HG02610 (cell line): ENCODE measurements at regions not wholly inside any gene's neighbourhood (a gene's known extent, or its start where the extent isn't known, plus 50 kb on each side); places are given as distances from the start of the nearest gene placed in this dataset.

ENCODE experiments used
- ATAC-seq: cut with Tn5 transposase; IDR thresholded peaks from one replicate; pipeline ENCODE4 v1.9.1; 2021; ENCODE audit warnings: mild to moderate bottlenecking, moderate library complexity; ENCODE audit not compliant: unreplicated experiment

GRCh38 chr4:4695497-4695896, 153.6 kb upstream of the STX18 start:
- no peak for ATAC-seq

GRCh38 chr4:4694827-4695226, 153.0 kb upstream of the STX18 start:
- ATAC-seq, result no peak

- no peak for ATAC-seq
Measured at GRCh38 chr4:4694296-4694772, 152.5 kb upstream of the STX18 start.

- no peak for ATAC-seq
Measured at GRCh38 chr4:4693755-4694295, 152.0 kb upstream of the STX18 start.

- peak; percentile 48 for ATAC-seq
Measured at GRCh38 chr4:4693258-4693657, 151.4 kb upstream of the STX18 start.

- no peak for ATAC-seq
Measured at GRCh38 chr4:4690854-4691253, 149.0 kb upstream of the STX18 start.

GRCh38 chr4:4689694-4690440, 148.0 kb upstream of the STX18 start:
- ATAC-seq, result peak; percentile 79

- no peak for ATAC-seq
Measured at GRCh38 chr4:4687935-4688727, 146.3 kb upstream of the STX18 start.

- no peak for ATAC-seq
Measured at GRCh38 chr4:4687100-4687499, 145.3 kb upstream of the STX18 start.

- no peak for ATAC-seq
Measured at GRCh38 chr4:4685810-4686795, 144.3 kb upstream of the STX18 start.

DNA sequence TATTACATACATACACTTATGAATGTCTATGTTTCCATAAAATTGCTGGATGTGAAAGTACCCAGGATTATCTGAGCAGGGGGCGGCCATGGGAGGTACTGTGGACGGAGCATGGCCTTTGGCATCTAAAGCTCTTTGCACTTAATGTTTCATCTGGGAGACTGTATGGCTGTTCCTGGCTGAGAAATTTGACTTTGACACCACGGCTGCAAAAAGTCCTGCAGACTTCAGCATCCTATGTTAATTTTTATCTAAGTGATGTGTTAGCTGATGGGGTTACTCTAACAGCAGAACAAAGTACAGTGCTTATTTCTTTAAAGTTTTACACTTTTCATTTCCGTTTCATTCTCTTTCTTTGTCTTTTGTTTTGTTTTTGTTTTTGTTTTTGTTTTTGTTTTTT, 139.8 kb upstream of the STX18 start:
- ATAC-seq, result no peak

- no peak for ATAC-seq
Measured at GRCh38 chr4:4680758-4681157, 138.9 kb upstream of the STX18 start.

- no peak for ATAC-seq
Measured at GRCh38 chr4:4680243-4680642, 138.4 kb upstream of the STX18 start.

DNA sequence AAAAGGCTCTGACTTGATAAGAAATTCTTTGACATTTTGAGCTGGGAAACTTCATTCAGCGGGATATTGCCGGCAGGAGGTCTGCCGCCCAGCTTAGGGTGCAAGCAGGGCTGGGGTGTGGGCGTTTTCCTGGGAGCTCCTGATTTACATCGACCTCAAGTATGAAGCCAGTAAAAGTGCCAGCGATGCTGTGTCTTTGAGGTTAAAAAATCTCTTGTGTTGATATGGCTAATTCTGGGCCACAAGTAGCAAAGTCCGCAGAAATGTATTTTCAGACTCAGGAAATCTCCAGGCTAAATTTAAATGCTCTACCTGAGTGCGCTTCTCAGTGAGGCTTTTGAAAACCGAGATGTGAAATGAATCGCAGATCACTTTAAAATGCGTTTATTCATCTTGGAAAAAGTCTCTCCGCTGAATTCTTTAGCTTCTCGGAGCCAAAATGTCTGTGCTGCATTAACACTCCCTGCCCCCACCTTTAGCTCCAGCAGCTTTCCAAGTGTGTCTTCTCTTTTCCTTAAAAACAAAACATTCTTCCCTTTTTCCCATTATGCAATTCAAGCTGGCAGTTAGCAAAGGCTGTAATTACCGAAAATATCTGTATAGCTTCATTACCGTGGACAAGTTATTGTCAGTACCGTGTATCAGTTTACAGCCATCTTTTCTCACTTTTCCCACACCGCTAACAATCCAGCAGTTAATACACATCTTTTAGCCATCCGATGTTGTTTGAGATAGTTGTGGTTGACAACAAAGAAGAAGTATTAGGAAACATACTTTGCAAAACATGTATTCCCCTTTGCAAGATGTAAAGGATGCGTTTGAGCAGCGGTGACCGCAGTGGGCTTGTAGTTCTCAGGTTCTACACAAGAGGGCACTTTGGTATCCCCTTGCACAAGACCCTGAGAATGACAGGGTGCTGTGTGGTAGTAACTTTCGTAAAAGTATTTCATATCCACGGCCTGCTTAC, 136.0 kb upstream of the STX18 start:
- ATAC-seq, result no peak

DNA sequence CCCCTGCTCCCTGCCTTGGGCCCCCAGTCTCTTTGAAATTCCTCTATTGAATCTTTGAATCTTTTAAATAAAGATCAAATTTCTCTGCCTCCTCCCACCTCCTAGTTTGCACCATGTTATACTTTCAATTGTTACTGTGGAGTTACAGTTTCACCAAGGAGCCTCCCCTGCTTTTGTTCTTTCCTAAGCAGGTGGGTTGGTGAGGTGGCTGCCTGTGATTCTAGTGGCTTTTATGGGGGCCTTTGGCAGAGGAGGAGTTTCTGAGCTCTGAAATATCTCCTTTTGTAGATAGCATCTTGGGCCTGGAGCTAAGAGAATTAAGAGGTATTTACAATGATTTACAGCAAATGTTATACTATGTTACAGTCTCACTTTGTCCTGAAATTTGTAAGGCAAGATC, 133.8 kb upstream of the STX18 start:
- ATAC-seq, result no peak

DNA sequence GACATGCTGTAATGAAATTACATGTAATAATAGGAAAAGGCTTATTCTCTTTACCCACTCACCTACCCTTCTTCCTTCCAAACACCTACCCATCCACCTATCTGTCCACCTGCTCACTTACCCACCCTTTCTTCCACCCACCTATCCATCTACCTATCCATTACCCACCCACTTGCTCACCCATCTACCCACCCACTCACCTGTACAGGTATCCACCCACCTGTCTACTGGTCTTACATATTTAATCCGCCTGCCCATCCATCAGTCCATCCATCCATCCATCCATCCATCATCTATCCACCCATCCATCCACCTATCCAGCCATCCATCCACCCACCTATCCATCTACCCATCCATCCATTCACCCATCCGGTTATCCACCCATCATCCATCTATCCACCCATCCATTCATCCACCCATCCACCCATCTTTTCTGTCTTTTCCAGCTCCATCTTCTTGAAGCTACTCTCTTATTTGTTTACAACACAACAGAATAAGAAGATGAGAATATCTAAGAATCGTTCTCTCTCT, 133.3 kb upstream of the STX18 start:
- ATAC-seq, result no peak

- no peak for ATAC-seq
Measured at GRCh38 chr4:4673070-4673469, 131.2 kb upstream of the STX18 start.

DNA sequence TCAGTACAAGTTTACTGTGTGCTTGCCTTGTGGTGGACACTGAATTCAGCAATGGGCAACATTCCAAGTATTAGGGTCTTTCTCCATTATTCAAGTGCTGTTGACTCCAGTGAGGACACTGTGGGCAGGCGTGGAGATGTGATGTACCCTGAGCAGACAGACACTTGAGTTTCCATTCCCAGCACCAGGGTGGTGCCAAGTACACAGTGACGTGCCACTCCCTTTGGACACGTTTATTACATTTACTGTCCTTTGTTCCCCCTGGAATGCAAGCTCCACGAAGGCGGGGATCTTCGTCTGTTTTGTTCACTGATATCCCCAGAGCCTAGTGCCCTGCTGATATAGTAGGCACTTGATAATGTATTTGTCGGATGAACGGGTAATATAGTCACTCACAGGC, 130.6 kb upstream of the STX18 start:
- ATAC-seq, result no peak

GRCh38 chr4:4671774-4672349, 130.0 kb upstream of the STX18 start:
- ATAC-seq, result no peak
